HuH-7.5 (cell line): ENCODE measurements at regions not wholly inside any gene's neighbourhood (a gene's known extent, or its start where the extent isn't known, plus 50 kb on each side); places are given as distances from the start of the nearest gene placed in this dataset.
"Not testable (repeated sequence)": the region's sequence is repeated elsewhere in the genome, so short reads cannot be mapped to it uniquely, and the experiment has no call there.

Source experiments
- DNase-seq: peaks from one replicate; pipeline ENCODE4 v3.0.0; 2011; ENCODE audit warnings: low spot score

- no peak for DNase-seq
These were observed 538.8 kb downstream of the TMEM38B start for GRCh38 chr9:106233116-106233515.

GRCh38 chr9:106260908-106261307, 566.6 kb downstream of the TMEM38B start:
- DNase-seq, result not testable (repeated sequence)

DNA sequence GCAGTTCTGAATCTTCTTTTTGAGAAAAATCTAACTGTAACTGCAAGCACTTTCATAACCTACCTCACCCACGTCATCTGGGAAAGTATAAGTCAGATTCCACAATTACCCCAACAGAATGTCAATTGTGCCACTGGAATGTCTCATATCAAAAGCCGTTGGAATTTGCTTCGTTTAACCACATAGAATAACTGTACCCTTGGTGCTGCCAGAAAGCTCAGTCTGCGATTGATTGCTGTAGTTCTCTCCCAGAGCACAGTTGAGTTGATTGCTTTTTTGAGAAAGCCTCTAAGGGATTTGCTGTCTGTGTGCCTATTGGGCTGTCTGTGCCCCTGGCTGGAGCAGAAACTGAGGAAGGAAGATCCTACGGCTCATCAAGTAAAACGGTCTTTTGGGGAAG, 583.6 kb downstream of the TMEM38B start:
- no peak for DNase-seq

- DNase-seq, result no peak
These were observed 579.2 kb upstream of the ZNF462 start for GRCh38 chr9:106283769-106284168.

- no peak for DNase-seq
These were observed 578.7 kb upstream of the ZNF462 start for GRCh38 chr9:106284296-106284695.

DNA sequence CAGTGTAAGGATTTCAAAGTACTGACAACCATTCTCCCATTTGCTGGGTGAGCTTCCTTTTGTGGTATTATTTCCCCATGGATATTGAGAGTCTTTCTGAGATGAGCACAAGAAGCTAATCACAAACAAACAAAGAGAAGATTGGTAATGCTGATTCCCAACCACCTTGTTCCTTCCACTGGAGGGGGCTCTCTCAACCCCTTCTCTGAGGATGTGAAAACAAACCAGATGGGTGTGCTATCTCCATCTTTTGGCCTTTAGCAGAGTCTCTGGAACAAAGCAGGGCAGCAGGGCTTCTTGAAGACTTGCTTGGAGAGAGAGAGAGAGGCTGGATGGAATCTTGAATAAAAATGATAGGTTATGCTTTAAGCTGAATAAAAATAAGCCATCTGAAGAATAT, 576.7 kb upstream of the ZNF462 start:
- no peak for DNase-seq

DNA sequence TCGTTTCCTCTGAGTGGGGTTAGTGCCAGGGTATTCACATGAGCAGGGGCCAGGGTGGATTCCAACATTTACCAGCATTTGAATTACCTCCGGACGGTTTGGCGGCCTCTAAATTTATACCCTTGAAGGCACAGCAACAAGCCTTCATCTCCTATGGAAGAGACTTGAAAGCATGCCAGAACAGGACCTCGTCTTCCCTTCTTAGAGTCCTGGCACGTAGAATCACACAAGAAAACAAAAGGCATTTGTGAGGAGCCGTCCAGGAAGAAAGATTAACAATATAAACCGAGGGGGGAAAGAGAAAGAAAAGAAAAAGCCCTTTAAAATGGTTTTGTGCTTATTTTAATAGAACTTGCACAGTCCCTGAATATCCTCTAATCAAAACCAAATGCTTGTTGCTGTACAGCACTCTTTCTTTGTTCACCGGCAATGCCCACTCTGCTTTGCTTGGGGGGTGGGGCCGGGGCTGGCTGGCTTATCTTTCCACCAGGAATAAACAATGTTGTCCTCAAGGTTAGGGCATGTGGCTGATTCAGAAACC, 575.8 kb upstream of the ZNF462 start:
- no peak for DNase-seq

GRCh38 chr9:106287731-106288130, 575.2 kb upstream of the ZNF462 start:
- no peak for DNase-seq

GRCh38 chr9:106288689-106289088, 574.3 kb upstream of the ZNF462 start:
- DNase-seq, result no peak

- no peak for DNase-seq
These were observed 571.2 kb upstream of the ZNF462 start for GRCh38 chr9:106291786-106292185.

DNA sequence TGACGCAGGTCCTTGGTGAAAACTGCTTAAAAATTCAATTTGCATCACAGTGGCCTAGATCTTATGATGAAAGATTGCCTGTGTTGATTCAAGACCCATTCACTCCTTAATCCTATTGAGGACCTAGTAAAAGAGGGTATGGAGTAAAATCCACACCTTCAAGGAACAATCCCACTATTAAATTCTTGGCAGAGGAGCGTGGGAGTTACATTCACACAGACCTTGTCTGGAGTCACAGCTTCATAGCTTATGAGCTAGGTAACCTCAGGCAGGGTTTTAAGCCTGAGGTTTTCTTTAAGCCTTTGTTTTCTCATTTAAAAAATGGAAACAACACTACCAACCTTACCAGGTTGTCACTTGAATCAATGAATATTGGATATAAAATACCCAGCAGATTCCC, 566.5 kb upstream of the ZNF462 start:
- DNase-seq, result no peak

DNA sequence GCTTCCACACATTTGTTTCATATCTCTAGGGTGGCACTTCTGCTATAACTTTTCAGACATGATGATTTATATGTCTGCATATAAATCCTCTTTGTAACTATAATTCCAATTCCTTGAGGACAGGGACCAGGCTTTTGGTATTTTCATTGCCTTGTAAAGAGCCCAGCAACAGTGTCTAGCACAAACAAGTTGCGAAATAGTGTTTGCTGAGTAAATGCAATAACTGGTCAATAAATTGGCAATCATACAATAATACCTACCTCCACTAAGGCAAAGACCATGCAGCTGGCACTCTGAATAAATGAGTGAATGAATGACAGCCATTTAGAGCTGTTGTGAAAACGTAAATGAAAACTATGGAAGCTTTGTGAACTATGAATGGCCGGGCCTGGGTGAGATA, 564.0 kb upstream of the ZNF462 start:
- DNase-seq, result no peak

DNA sequence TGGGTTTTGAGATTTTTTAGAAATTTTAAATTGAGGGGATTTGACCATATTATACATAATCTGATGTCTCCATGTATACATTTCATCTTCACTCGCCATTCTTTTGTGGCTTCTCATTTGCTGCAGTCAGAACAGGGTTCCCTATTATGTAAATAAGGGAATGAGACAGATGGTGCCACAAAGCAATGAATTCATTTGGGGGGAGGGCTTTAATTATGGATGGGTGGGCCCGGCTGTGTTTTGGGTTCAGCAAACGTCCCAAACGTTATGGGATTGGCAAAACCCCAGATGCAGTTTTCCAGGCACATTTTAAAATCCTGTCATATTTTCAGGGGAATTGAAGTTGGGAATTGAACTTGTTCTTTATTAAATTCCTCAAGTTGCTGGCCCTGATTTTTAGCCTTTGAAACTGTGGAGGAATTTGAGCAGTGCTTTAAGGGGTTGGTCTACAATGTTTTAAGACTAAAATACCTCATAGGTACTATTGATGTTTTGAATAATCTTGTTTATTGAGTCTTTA, 558.5 kb upstream of the ZNF462 start:
- no peak for DNase-seq

DNA sequence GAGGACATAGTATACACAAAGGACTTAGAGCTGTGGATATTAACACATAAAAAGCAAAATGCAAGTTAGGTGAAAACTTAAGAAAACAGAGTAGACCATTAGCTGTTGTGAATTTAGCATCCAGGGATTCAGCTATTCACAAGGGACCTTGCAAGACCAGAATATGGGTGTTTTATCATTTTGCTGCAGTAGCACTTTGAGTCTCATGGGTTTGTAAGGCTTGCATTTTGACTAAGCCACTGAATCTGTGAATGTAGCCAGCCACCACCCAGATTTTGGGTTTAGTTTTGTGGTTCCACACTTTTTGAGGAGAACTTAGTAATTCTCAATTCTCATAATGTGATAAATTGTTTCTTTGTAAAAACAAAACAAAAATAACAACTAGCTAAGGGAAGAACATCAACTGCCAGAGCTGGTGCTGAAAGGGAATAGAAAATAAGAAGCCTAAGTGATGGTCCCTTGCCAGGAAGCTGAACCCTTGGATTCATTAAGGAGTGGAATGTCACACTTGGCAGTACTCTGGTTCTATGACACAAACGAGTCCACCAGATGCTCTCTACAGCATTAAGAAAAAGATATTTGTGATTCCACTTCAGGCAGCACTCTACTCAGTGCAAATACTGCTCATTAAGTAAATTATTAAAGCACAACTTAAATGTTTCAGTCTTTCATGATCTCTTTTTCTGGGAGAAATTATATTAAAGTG, 557.4 kb upstream of the ZNF462 start:
- DNase-seq, result no peak

GRCh38 chr9:106307670-106308069, 555.3 kb upstream of the ZNF462 start:
- no peak for DNase-seq

DNA sequence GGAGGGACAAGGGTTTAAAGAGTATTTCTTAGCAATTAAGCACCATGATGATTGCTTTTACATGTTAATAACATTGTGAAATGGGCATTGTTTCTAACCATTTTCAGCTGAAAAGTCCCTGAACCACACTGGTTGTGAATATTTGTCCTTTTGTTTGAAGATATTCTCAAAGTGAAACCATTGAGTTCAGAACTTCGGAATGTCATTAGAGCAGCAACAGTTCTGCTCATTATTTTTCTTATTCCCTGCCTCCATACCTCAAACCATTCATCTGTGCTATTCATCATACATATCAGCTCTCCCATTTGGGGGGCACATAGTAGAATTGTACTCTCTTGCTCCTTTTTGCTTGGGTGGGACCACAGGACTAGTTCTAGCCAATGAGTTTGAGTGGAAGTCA, 553.0 kb upstream of the ZNF462 start:
- no peak for DNase-seq

GRCh38 chr9:106310782-106311181, 552.2 kb upstream of the ZNF462 start:
- DNase-seq, result no peak

GRCh38 chr9:106312906-106313305, 550.1 kb upstream of the ZNF462 start:
- DNase-seq, result no peak

DNA sequence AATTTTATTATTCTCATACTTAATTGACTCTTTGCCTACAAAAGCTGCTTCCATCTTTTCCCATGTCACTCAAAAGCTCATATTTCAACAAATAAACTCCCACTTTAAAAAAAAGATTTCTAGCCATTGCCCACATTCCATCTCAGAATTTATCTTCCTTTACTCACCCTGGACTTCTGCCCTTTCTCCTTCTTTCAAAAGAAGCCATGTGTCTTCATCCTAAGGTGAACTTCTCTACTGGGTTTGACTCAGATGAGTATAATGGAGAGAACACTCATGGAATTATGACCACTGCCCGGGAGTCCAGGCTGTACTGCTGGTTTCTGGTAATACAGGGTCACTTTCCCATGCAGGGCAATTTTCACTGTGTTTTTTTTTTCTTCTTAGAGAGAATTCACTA, 548.5 kb upstream of the ZNF462 start:
- no peak for DNase-seq

GRCh38 chr9:106321394-106322180, 541.4 kb upstream of the ZNF462 start:
- no peak for DNase-seq

DNA sequence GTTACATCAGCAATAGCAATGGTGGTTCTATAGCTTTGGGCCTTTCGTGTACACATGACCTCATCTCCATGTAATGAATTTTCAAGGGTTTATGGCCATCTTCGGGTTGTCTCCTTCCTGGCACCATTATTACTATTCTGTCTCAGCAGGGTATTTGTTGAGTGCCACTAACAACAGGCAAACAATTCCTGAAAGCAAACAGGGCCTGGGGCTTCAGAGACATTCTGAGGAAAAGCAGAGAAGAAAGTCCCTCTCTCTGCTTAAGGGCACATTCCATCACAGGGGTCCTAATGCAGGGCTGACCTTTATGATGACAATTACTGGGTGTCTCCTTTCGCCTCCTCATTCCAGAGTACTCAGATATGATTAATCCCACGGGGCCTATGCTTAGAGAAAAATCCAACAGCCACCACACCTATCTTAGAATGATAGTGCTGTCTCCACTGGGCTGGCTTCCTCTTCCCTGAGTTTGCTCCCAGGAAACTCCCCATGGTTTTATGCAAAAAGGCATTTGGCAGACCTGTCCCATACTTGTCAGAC, 540.2 kb upstream of the ZNF462 start:
- DNase-seq, result no peak

DNA sequence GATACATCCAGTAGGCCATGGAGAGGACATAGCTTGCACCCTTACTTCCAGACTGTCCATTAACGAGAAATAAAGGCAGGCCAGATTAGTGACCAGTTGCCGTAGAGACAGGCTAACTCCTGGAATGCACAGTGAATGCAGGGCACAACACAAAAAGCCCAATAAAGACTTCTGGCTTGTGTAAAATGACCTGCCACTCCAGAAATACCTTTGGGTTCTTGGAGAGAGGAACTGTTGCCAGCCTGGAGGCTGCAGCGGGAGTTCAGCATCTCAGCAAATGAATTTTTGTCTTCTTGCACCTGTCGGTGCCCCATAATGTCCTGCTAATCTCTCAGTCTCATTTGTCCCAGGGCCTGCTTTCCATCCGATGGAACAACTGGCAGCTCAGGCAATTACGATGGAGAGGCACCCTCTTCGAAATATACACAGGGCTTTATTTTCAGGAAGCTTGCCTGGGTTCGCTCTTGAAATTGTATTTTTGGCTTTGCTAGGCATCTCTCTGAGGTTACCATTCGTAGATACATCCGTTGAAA, 538.8 kb upstream of the ZNF462 start:
- no peak for DNase-seq
